H9 (cell line): ENCODE measurements at regions not wholly inside any gene's neighbourhood (a gene's known extent, or its start where the extent isn't known, plus 50 kb on each side); places are given as distances from the start of the nearest gene placed in this dataset.

Experiments
- DNase-seq: peaks from one replicate; pipeline ENCODE4 v3.0.0-alpha.2; 2017
- H2AFZ ChIP-seq: one replicate; pipeline ENCODE4 v1.6.1; 2013; ENCODE audit warnings: mild to moderate bottlenecking, low read length, control low read depth, moderate library complexity
- H2AK5ac ChIP-seq: 2 replicates; pipeline ENCODE4 v1.6.1; 2013; ENCODE audit warnings: low read length, control low read depth, mixed read lengths; ENCODE audit not compliant: insufficient read length
- H2BK120ac ChIP-seq: one replicate; pipeline ENCODE4 v1.6.1; 2013; ENCODE audit warnings: low read depth, mild to moderate bottlenecking, low read length, control low read depth, inconsistent platforms; ENCODE audit not compliant: poor library complexity, severe bottlenecking
- H2BK12ac ChIP-seq: 2 replicates; pipeline ENCODE4 v1.6.1; 2013; ENCODE audit warnings: low read length, control low read depth, mixed read lengths, low read depth; ENCODE audit not compliant: insufficient read length
- H2BK15ac ChIP-seq: 2 replicates; pipeline ENCODE4 v1.6.1; 2013; ENCODE audit warnings: low read depth, low read length, control low read depth
- H2BK20ac ChIP-seq: one replicate; pipeline ENCODE4 v1.6.1; 2013; ENCODE audit warnings: low read depth, mild to moderate bottlenecking, low read length, control low read depth, inconsistent platforms; ENCODE audit not compliant: poor library complexity, severe bottlenecking
- H2BK5ac ChIP-seq: 2 replicates; pipeline ENCODE4 v1.6.1; 2013; ENCODE audit warnings: low read length, control low read depth, mixed read lengths; ENCODE audit not compliant: insufficient read length
- H3K14ac ChIP-seq: 2 replicates; pipeline ENCODE4 v1.6.1; 2013; ENCODE audit warnings: low read length, control low read depth; ENCODE audit not compliant: insufficient read depth
- H3K18ac ChIP-seq: 2 replicates; pipeline ENCODE4 v1.6.1; 2013; ENCODE audit warnings: low read depth, mild to moderate bottlenecking, mixed read lengths, low read length, control low read depth; ENCODE audit not compliant: insufficient read length
- H3K23ac ChIP-seq: 2 replicates; pipeline ENCODE4 v1.6.1; 2013; ENCODE audit warnings: low read length, control low read depth, mixed read lengths, low read depth; ENCODE audit not compliant: insufficient read length
- H3K23me2 ChIP-seq: 2 replicates; pipeline ENCODE4 v1.6.1; 2013; ENCODE audit warnings: low read depth, mild to moderate bottlenecking, mixed read lengths, low read length, control low read depth; ENCODE audit not compliant: insufficient read length, poor library complexity, severe bottlenecking
- H3K27ac ChIP-seq: 2 replicates; pipeline ENCODE4 v1.5.1; 2013; ENCODE audit warnings: low read length, control low read depth, mixed read lengths, low read depth; ENCODE audit not compliant: insufficient read length
- H3K27me3 ChIP-seq: 2 replicates; pipeline ENCODE4 v1.6.1; 2013; ENCODE audit warnings: low read length, control low read depth, inconsistent platforms; ENCODE audit not compliant: insufficient read depth
- H3K4ac ChIP-seq: 2 replicates; pipeline ENCODE4 v1.6.1; 2013; ENCODE audit warnings: low read depth, mild to moderate bottlenecking, control low read depth, inconsistent platforms, low read length, moderate library complexity
- H3K4me1 ChIP-seq: 2 replicates; pipeline ENCODE4 v1.6.1; 2013; ENCODE audit warnings: low read length, control low read depth, inconsistent platforms; ENCODE audit not compliant: insufficient read depth
- H3K4me2 ChIP-seq: 2 replicates; pipeline ENCODE4 v1.6.1; 2013; ENCODE audit warnings: low read length, control low read depth, mixed read lengths; ENCODE audit not compliant: insufficient read length, insufficient read depth
- H3K56ac ChIP-seq: 2 replicates; pipeline ENCODE4 v1.6.1; 2013; ENCODE audit warnings: low read depth, mild to moderate bottlenecking, mixed read lengths, low read length, control low read depth; ENCODE audit not compliant: insufficient read length
- H3K79me1 ChIP-seq: 2 replicates; pipeline ENCODE4 v1.6.1; 2013; ENCODE audit warnings: low read depth, mild to moderate bottlenecking, moderate library complexity, low read length, control low read depth, inconsistent platforms; ENCODE audit not compliant: insufficient read depth, poor library complexity, severe bottlenecking
- H3K79me2 ChIP-seq: 2 replicates; pipeline ENCODE4 v1.6.1; 2013; ENCODE audit warnings: low read length, control low read depth, inconsistent platforms; ENCODE audit not compliant: insufficient read depth
- H3K9ac ChIP-seq: 2 replicates; pipeline ENCODE4 v1.6.1; 2013; ENCODE audit warnings: low read length, control low read depth, mixed read lengths; ENCODE audit not compliant: insufficient read length; ENCODE audit errors: extremely low read depth
- H3K9me3 ChIP-seq: one replicate; pipeline ENCODE4 v1.6.1; 2013; ENCODE audit warnings: low read depth, low read length, inconsistent platforms; ENCODE audit not compliant: control insufficient read depth
- H3T11ph ChIP-seq: one replicate; pipeline ENCODE4 v1.6.1; 2013; ENCODE audit warnings: mild to moderate bottlenecking, low read length, control low read depth, inconsistent platforms
- H4K20me1 ChIP-seq: one replicate; pipeline ENCODE4 v1.6.1; 2013; ENCODE audit not compliant: control insufficient read depth, insufficient read length, insufficient read depth
- H4K5ac ChIP-seq: 2 replicates; pipeline ENCODE4 v1.6.1; 2013; ENCODE audit warnings: low read depth, mild to moderate bottlenecking, mixed read lengths, low read length, control low read depth; ENCODE audit not compliant: insufficient read length
- H4K8ac ChIP-seq: replicated peaks from 2 replicates; pipeline ENCODE4 v1.6.1; 2013; ENCODE audit warnings: low read length, control low read depth, mixed read lengths, low read depth; ENCODE audit not compliant: insufficient read length
- H4K91ac ChIP-seq: 2 replicates; pipeline ENCODE4 v1.6.1; 2013; ENCODE audit warnings: low read depth, mild to moderate bottlenecking, moderate library complexity, mixed read lengths, low read length, control low read depth; ENCODE audit not compliant: insufficient read length
- H3K27ac Mint-ChIP-seq, 3 experiments: 2 replicates in 2 of 3; 3 replicates in 1 of 3; pipeline ENCODE4 v1.8.0; 2020 to 2021; ENCODE audit warnings: mixed read lengths in 3 of 3, mild to moderate bottlenecking in 1 of 3, moderate library complexity in 1 of 3
- H3K27me3 Mint-ChIP-seq: 2 replicates; pipeline ENCODE4 v1.8.0; 2021; ENCODE audit warnings: low read depth, mild to moderate bottlenecking, moderate library complexity, mixed read lengths
- H3K36me3 Mint-ChIP-seq, 3 experiments: 2 replicates in 2 of 3; 3 replicates in 1 of 3; pipeline ENCODE4 v1.8.0; 2020 to 2021; ENCODE audit warnings: low read depth in 3 of 3, mixed read lengths in 3 of 3; ENCODE audit not compliant: insufficient read depth in 1 of 3
- H3K4me1 Mint-ChIP-seq, 2 experiments: 2 replicates each; pipeline ENCODE4 v1.8.0; 2020; ENCODE audit warnings: mixed read lengths in 2 of 2
- H3K4me3 Mint-ChIP-seq, 2 experiments: 2 replicates in 1 of 2; 3 replicates in 1 of 2; pipeline ENCODE4 v1.8.0; 2020 to 2021; ENCODE audit warnings: mild to moderate bottlenecking in 2 of 2, mixed read lengths in 2 of 2, moderate library complexity in 1 of 2
- H3K9me3 Mint-ChIP-seq, 2 experiments: 2 replicates in 1 of 2; 3 replicates in 1 of 2; pipeline ENCODE4 v1.8.0; 2020; ENCODE audit warnings: mild to moderate bottlenecking in 2 of 2, mixed read lengths in 2 of 2, moderate library complexity in 1 of 2
- WGBS: extraction: QIAGEN DNeasy Blood & Tissue Kit; methylation state at CpG from one replicate; pipeline ENCODE4 v1.1.7; 2013; ENCODE audit warnings: missing lambda C conversion rate, low lambda C conversion rate, mixed read lengths; ENCODE audit not compliant: insufficient read length; ENCODE audit errors: extremely low coverage; 5-methylcytosine and 5-hydroxymethylcytosine counted together
- TF ChIP-seq, protein P1 (sequence below): fragments of 200-600 bp; sonication (generic); conservative IDR thresholded peaks from 3 replicates; pipeline ENCODE4 v1.8.0; 2021; ENCODE audit warnings: antibody characterized with exemption, mild to moderate bottlenecking

DNA sequence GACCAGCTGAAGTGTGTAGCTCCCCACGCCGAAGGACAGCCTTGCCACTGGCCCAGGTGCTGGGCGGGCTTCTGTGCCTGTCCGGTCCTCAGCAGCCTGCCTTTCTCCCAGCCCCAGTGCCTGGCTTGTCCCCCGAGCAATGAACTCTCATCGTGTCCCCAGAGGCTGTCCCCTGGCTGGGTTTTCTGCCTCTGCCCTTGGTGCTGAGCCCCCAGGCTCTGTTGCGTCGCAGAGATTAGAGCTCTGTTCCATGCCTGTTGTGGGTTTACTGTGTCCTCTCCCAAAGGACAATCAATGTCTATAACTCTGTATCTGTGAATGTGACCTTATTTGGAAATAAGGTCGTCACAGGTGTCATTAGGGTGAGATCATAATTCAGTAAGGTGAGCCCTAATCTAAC is 226.1 kb upstream of the SHH start:
- H3K23ac ChIP-seq: no peak overlapping the region

More for the DNA sequence above, 226.1 kb upstream of the SHH start:
- Histone ChIP-seq H3K4me1 (no peaks in the 10 kb centered on the region), H2BK5ac (no peak overlapping the region), H3K4me2 (no peak overlapping the region), H3T11ph (no peak overlapping the region), H3K56ac (no peak overlapping the region), H4K5ac (no peak overlapping the region), H4K20me1 (no peaks in the 10 kb centered on the region), H4K8ac (no peak overlapping the region), H4K91ac (no peak overlapping the region), H3K4ac (no peak overlapping the region), H2AFZ (no peak overlapping the region), H2BK15ac (no peak overlapping the region), H2BK20ac (no peak overlapping the region), H3K9me3 (no peaks in the 10 kb centered on the region), H3K27ac (no peak overlapping the region), H2BK12ac (no peak overlapping the region), H3K9ac (no peak overlapping the region), H3K27me3 (no peaks in the 10 kb centered on the region), H3K14ac (no peak overlapping the region), H3K79me2 (no peaks in the 10 kb centered on the region), H2BK120ac (no peak overlapping the region), H3K79me1 (no peaks in the 10 kb centered on the region), H3K18ac (no peak overlapping the region), H3K23me2 (no peaks in the 10 kb centered on the region), H2AK5ac (no peak overlapping the region)
- no CpG with 5 or more reads among the region's 9 CpGs for WGBS
- Mint-ChIP-seq H3K4me1 (peaks cover 0 to 10% of the 10 kb centered on the region in 2 experiments; a peak in 2 of 4 replicates), H3K27me3 (peaks cover 1% of the 10 kb centered on the region), H3K27ac (no peak overlapping the region), H3K36me3 (no peaks in the 10 kb centered on the region), H3K9me3 (no peaks in the 10 kb centered on the region; a peak in 1 of 5 replicates), H3K4me3 (no peak overlapping the region)
- no peak for DNase-seq
- TF ChIP-seq, protein P1, sequence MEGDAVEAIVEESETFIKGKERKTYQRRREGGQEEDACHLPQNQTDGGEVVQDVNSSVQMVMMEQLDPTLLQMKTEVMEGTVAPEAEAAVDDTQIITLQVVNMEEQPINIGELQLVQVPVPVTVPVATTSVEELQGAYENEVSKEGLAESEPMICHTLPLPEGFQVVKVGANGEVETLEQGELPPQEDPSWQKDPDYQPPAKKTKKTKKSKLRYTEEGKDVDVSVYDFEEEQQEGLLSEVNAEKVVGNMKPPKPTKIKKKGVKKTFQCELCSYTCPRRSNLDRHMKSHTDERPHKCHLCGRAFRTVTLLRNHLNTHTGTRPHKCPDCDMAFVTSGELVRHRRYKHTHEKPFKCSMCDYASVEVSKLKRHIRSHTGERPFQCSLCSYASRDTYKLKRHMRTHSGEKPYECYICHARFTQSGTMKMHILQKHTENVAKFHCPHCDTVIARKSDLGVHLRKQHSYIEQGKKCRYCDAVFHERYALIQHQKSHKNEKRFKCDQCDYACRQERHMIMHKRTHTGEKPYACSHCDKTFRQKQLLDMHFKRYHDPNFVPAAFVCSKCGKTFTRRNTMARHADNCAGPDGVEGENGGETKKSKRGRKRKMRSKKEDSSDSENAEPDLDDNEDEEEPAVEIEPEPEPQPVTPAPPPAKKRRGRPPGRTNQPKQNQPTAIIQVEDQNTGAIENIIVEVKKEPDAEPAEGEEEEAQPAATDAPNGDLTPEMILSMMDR: no peak
